Stimulated activated CD8-positive, alpha-beta memory T cell treated with anti-CD3 and anti-CD28 coated beads, Interleukin-2, amount 100 ng/mL, for 48 hours (primary cell): ENCODE measurements at regions not wholly inside any gene's neighbourhood (a gene's known extent, or its start where the extent isn't known, plus 50 kb on each side); places are given as distances from the start of the nearest gene placed in this dataset.

ENCODE experiments used
- DNase-seq, 2 donors: peaks; one replicate each; pipeline ENCODE4 v3.0.0-alpha.2; 2020; ENCODE audit warnings: low read depth in 2 of 2

GRCh38 chr18:46407486-46408166 lies 249.4 kb downstream of the LOXHD1 start:
- DNase-seq: no peak

GRCh38 chr18:46408334-46408987 lies 248.6 kb downstream of the LOXHD1 start:
- DNase-seq: no peak

- DNase-seq: no peak
These were observed 245.7 kb downstream of the LOXHD1 start for GRCh38 chr18:46411191-46411828.

- DNase-seq: no peak
These were observed 244.9 kb downstream of the LOXHD1 start for GRCh38 chr18:46411867-46412690.

GRCh38 chr18:46412916-46413315 lies 244.1 kb downstream of the LOXHD1 start:
- no peak for DNase-seq

GRCh38 chr18:46413684-46414083 lies 243.3 kb downstream of the LOXHD1 start:
- no peak for DNase-seq

- no peak for DNase-seq
These were observed 242.2 kb downstream of the LOXHD1 start for GRCh38 chr18:46414863-46415262.

GRCh38 chr18:46415532-46416252 lies 241.3 kb downstream of the LOXHD1 start:
- no peak for DNase-seq

- no peak for DNase-seq
These were observed 240.0 kb downstream of the LOXHD1 start for GRCh38 chr18:46416706-46417638.

- DNase-seq: no peak
These were observed 238.3 kb downstream of the LOXHD1 start for GRCh38 chr18:46418663-46419260.

- no peak for DNase-seq
These were observed 237.5 kb downstream of the LOXHD1 start for GRCh38 chr18:46419391-46420141.

GRCh38 chr18:46421973-46422551 lies 235.0 kb downstream of the LOXHD1 start:
- DNase-seq: no peak

GRCh38 chr18:46422552-46423055 lies 234.4 kb downstream of the LOXHD1 start:
- no peak for DNase-seq

GRCh38 chr18:46423226-46423805 lies 233.7 kb downstream of the LOXHD1 start:
- DNase-seq: no peak

- DNase-seq: no peak
These were observed 232.1 kb downstream of the LOXHD1 start for GRCh38 chr18:46424898-46425297.

GRCh38 chr18:46425511-46425910 lies 231.5 kb downstream of the LOXHD1 start:
- DNase-seq: no peak

GRCh38 chr18:46426021-46426678 lies 230.9 kb downstream of the LOXHD1 start:
- no peak for DNase-seq

- DNase-seq: no peak
These were observed 230.4 kb downstream of the LOXHD1 start for GRCh38 chr18:46426679-46427047.
